ENCODE measurements at regions not wholly inside any gene's neighbourhood (a gene's known extent, or its start where the extent isn't known, plus 50 kb on each side); places are given as distances from the start of the nearest gene placed in this dataset.

DNA sequence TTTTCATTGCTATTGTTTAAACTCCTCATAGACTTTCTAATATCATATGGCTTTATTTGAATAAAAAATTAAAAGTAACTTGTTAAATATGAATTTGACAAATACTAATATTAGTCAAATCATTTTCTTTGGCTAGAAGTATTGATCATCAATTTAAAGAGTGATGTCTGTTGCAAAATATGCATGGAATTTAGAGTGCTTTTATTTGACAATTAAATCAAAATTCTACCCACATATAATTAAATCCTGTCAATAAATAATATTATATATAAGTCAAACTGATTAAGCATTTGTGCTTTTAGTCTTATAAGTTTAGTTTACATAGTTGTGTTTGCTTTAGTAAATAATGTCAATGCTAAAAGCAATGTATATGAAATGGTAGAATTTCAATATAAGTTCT, 318.6 kb upstream of the ROBO1 start:
- no peak for DNase-seq
- intact Hi-C loops (cut with DNase I), result no loop called here

DNA sequence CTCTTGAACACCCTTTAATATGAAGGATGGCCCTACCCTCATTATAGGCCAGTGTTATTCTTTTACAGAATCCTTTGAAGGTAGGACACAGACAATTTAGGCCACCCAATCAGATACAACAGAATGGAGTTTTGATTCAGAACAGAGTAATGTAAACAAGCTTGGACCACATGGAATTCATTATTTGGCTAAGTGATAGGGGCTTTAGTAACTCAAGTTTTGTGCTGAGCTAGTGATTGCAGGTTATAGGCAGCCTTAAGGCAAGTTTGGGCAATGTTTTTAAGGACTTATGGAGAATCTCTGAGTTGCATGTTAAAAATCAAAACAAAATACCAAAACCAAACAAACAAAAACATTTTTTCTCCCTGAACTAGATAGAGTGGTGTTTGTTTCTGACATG, 312.1 kb upstream of the ROBO1 start:
- intact Hi-C loops (cut with DNase I), result no loop called here

DNA sequence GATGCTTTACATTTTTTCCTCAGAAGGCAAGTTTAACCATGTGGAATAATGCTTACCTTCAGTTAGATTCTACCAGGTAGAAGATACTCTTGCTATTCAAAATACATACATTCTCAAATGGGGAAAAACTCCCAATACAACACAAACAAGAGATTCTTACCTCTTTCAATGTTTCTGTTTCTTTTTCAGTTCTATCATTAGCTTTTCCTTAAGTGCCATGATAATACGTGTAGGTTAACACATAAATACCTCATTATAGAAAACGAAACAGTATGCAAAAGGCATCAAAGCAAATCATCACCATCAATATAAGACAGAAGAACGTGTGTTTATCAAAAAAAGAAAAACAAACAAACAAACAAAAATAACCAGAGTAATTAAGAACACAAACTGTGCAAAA, 300.7 kb upstream of the ROBO1 start:
- intact Hi-C loops (cut with DNase I), result no loop called here
- no peak for DNase-seq

More for the DNA sequence above, 312.1 kb upstream of the ROBO1 start:
- no peak for DNase-seq

DNA sequence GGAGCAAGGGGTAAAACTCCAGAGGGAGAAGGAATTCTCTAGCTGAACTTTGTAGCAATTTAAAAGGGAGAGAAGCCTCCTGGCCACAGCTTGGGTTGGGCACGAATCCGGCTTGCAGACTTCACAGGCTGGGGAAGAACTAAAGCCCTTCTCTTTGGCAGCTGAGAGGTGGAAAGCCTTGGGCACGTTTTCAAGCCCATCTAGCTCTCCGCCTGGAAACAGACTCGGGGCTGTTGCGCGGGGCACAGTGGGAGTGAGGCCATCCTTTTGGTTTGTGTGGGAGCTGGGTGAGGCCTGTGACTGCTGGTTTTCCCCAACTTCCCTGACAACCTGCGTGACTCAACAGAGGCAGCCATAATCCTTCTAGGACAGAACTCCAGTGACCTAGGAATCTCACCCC, 295.7 kb upstream of the ROBO1 start:
- intact Hi-C loops (cut with DNase I), result no loop called here

DNA sequence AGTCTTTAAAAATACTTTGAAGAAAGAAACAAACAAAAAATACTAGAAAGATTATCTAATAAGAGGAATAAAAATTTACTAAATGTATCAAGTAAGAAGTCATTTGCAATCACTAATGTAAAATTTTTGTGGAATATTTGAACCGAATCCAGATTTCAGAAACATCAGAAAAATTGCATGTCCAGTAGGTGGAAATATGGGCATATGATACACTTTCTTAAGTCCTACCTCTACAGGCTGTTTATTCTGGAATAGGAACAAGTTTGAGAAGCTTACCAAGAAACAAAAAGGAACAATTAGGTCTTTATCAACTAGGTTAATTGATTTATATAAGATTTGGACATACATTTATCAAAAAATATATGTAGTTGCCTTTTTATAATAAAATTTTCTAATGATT, 292.9 kb upstream of the ROBO1 start:
- DNase-seq, result no peak
- intact Hi-C loops (cut with DNase I), result no loop called here

More for the DNA sequence above, 295.7 kb upstream of the ROBO1 start:
- DNase-seq, result no peak

DNA sequence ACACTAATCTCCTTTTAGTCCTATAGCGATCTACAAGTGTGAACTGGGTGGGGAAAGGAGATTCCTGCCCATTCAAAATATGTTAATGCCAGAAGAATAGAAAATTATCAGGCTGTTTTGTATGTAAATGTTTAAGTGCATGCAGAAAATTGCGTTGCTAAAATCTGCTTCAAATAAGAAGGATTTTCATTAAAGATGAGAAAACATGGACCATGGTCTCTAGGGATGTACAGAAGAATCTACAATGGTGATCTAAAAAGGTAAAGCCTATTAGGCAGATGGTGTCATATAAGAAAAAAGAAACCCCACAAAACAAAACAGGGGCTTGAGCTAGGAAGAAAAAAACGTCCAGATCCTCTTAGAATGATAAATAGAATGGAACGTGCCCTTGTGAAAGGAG, 287.5 kb upstream of the ROBO1 start:
- DNase-seq, result no peak
- intact Hi-C loops (cut with DNase I), result no loop called here

DNA sequence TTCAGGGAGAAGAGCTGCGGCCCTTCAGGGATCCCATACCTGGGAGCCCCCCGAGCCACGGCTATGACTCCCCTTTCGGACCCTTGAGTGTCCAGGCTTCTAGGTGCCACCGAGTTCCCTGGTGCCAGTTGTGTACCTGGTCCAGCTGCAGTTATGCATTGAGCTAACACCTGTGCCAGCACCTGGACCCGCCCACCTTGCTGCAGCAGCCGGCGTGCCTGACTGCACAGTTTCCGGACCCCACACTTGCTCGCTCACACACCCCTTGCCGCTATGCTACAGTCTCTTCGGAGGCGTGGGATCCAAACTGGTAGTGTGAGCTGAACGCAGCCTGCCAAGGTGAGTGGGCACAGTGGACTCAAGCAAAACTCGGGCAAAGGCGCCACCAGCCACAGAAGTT, 284.5 kb upstream of the ROBO1 start:
- intact Hi-C loops (cut with DNase I), result no loop called here
- no peak for DNase-seq

DNA sequence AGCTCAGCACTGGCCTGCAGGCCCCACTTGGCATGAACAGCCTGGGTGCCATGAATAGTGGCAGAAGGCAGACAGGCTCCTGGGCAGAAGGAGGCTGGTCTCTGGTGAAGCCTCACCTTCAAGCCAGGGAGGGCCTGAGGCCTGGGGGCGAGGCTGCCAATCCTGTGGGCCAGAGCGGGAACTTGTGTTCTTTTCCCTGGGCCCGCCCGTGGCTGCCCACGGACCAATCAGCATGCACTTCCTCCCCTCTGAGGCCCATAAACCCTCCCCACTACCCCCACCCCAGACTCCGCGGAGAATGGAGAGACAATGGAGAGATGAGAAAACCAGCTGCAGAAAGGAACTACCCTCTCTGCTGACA, 283.8 kb upstream of the ROBO1 start:
- intact Hi-C loops (cut with DNase I), result no loop called here
- no peak for DNase-seq

DNA sequence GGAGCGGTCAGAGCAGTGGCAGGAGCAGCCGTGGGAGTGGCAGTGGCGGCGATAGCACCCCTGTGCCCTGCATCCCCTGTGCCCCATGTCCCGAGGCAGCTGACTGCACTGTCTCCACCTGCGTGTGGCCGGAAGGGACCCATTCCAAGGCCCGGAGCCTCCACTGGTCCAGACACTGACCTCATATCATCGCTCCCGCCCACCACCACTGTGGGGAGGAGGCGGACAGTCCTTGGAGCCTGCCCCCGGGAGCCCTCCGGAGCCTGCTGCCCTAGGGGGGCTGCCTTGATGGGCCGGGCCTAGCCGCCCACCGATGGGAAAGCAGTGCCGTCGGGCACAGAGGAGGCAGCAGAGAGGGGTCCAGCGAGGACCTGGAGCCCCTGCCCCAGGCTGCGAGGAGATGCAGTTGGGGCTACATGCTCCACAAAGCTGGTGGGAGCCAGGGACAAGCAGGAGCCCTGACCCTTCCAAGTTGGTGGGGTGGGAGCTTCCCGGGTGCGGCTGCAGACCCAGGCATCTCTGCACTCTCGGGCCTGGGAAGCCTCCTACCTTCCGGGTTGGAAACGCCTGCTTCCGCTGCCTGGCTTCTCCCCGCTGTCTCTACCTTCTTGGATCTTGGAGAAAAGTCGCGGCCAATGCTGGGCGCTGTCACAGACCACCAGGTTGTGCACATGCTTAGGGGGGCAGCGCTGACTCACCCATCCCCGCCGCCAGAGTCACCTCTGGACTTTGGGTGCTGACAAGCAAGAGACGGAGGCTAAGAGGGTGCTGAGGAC, 283.2 kb upstream of the ROBO1 start:
- DNase-seq, result no peak
- intact Hi-C loops (cut with DNase I), result no loop called here

DNA sequence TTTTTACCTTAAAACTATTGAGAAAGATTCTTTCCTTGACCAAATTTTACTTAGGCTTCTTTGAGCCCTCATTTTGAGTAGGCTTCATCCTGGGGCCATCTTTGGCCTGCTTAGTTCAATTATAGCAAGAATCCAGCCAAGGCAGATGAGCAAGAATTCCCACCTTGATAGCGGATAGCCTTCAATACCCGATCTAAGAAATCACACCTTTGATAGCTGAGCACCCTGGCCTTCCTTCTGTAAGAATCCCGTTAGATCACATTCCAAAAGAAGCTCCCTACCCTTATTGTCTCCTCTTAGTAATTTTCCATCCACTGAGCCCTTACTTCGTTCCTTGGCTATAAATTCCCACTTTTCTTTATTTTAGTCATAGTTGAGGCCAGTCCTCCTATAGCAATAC, 275.4 kb upstream of the ROBO1 start:
- DNase-seq, result no peak
- intact Hi-C loops (cut with DNase I), result no loop called here

DNA sequence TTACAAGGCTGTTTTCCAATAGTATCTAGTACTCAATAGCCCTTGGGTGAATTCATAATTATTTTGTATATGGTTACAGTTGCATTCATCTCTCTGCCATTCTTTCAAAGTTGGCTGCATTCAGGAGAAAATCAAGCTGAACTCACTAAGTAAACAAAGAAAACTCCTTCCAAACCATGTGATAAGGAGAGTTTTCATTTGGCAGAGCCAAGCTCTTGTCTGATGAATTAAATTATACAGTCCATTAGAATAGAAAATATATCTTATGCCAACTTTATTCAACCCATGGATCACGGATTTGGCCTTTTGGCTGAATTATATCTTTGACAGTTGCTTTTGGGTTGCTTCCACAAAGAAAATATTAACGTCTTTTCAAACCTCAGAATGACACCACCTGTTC, 272.3 kb upstream of the ROBO1 start:
- DNase-seq, result no peak
- intact Hi-C loops (cut with DNase I), result no loop called here

DNA sequence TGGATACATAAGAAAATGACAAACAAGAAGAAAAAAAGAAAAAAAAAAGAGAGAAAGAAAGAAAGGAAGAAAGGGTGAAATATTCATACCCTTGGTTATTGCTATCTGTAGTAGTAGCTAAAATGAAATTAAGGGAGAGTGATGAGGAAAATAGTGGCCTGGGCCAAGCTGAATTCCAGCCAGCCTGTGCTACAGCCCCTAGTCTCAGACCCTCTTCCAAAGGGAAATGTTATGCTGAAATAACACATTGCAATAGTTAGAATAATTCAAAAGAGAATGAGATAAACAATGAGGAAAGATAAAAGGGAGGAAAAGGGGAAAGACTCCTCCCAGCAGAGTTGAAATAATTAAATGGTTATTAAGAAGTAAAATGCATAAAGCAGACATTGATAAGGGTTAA, 268.4 kb upstream of the ROBO1 start:
- intact Hi-C loops (cut with DNase I), result no loop called here
- DNase-seq, result no peak

DNA sequence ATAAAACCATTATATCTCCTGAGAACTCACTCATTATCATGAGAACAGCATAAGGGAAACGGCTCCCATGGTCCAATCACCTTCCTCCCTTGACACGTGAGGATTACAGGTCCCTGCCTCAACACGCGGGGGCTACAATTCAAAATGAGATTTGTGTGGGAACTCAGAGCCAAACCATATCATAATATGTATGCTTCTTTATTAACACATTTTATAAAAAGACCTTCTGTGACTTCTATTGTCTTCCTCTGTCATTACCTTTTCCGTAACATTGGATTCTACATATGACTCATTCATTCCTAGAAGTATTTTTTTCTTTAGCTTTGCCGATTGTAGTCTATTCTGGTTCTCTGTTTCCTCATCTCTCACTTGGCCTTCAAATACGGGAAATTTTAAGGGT, 267.2 kb upstream of the ROBO1 start:
- no peak for DNase-seq
- intact Hi-C loops (cut with DNase I), result no loop called here

DNA sequence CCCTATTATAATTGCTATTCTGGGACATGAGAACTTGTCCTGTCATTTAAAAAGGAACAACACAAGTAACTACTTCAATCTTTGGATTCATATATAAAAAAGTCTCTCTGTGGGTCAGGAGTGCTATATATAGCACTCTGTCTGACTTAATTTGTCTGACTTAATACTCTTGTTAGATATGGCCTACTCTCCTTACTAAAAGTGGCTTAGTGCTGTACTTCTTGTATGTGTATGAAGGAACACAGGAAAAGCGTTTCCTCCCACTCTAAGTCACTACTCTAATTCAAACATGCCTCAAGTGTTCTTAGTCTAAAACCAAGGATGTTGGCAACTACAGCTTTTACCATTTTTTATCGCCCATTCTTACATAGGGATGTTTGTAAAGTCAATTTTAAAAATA, 255.2 kb upstream of the ROBO1 start:
- DNase-seq, result no peak
- intact Hi-C loops (cut with DNase I), result no loop called here

DNA sequence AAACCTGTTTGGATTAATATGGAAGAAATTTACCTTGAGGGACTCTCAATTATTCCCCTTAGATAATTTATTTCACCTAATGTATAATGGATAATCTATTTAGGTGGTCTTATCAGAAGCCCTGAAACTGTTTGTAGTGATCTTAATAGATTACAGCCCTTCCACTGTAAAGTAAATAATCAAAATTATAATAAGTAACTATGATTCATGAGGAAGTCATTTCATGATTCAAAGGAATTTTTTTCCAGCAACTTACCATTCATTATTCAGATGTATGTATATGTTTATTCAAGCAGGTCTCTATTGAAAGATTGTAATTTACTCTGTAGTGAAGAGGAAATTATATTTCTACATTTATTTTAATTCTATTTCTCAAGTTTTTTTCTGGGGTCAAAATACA, 250.6 kb upstream of the ROBO1 start:
- no peak for DNase-seq
- intact Hi-C loops (cut with DNase I), result no loop called here

DNA sequence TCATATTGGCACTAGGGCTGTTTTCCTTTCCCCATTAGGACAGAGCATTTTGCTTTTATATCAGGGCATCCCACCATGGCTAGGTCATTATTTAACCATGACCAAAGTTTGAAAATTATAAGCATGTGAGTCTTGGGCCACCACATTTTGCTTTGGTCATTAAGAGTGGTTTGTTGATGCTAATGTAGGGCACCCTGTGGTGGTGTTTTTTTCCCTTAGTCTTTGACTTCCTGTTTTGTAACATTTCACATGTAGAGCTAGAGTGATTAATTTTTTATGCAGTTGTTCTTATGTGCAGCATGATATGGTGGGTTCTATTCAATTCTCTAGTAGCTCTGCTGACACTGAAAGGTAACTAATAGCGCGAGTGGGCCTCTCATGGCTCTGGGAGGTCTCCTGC, 249.6 kb upstream of the ROBO1 start:
- no peak for DNase-seq
- intact Hi-C loops (cut with DNase I), result no loop called here

DNA sequence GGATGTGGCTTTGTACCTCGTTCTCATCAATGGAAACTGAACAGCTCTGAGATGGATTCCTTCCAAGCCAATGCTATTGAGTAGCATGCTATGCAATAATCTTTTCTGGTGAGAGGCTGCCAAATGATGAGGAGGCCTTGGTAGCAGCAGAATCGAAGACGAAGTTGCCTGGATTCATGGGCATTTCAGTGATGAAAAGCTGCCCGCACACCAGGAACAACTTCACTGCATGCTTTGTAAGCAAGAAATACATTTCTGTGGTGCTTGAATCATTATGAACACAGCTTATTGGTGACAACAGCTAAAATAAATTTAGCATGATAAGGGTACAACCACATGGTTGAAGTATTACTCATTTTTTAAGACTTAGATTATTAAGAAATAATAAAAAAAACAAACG, 246.8 kb upstream of the ROBO1 start:
- DNase-seq, result no peak
- intact Hi-C loops (cut with DNase I), result no loop called here

DNA sequence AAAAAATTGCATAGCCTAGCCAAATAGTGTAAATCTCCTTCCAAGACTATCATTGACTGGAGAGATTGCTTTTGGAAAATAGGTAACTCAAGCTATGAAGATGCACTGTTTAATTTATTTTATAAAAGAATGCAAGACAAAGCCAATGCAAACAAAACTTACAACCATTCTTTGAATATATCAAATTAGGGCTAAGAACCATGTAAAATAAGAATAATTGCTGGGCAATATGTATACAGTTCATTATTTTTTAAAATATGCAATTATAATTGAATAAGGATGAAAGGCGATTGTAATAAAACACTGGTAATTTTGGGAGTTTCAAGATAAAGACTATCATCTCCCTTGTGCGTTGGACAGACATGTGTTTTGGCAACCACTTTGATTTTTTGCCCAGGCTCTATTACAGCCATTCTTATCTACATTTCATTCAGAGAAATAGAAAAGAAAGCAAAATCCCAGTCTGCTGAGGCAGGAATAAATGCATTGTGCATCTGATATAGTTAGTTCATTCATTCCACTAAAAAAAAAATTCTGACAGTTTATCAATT, 242.3 kb upstream of the ROBO1 start:
- intact Hi-C loops (cut with DNase I), result no loop called here
- no peak for DNase-seq

DNA sequence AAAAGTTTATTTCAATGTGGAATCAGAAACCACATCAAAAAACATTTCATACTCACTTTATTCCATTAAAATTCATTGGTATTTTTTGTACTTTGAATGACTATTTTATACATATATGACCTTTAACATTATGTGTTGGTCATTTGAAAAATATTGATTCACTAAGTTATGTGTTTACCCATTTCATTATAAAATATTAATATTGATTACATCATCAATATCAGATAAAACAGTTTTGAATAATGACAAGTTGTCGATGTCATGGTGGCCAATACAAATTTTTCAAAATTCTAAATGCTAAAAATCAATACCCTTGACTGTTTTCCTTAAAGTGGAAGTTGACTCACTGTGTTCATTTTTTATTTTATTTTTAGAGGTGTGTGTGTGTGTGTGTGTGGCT, 239.7 kb upstream of the ROBO1 start:
- intact Hi-C loops (cut with DNase I), result no loop called here
- DNase-seq, result no peak

DNA sequence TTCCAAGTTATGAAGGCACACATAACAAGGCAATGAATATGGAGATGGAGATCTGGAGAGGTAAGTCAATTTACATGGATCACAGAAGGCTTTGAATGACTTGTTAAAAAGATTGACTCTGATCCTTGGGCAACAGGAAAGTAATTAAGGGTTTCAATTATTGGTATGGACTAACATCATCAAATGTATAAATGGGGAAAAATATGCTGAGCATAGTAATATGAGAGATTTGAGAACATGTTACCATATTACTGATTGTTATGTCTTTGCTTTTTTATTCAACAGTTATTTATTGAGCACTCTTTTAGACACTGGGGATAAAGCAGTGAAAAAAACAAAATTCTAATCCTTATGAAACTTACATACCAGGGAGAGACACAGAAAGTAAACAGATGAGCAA, 238.5 kb upstream of the ROBO1 start:
- no peak for DNase-seq
- intact Hi-C loops (cut with DNase I), result no loop called here

DNA sequence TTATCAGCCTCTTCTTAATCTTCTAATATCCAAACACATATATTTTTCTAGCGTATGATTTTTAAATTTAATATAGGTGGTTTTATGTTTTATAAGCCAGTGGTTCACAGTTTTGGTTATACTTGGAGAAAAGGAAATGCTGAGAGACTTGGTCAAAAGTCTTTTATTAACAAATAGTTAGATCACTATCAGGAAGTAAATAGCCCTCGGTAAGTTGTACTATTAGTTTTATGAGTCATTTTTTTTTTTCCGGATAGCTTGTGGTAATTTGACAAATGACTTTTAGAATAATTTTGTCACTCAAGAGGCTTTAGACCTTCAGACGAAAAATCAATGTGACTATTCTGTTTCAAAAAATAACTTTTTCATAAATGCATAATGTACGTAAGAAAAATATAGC, 232.2 kb upstream of the ROBO1 start:
- intact Hi-C loops (cut with DNase I), result no loop called here
- no peak for DNase-seq

DNA sequence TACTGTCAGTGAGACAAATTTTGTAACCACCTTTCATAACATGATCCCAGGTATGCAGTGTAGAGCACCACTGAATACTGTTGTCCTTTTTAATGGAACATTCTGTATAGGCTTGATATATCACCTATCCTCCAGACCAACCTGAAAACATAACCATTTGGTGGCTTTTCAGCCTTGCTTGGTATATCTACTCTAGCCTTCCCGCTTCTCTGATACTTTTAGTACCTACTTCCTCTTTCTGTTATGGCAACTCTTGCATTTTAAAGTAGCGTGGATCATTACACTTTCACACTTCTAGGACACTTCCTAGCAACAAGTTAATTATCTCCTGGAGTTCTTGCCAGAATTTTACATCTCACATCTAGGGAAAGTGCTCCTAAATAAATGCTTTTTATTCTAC, 226.6 kb upstream of the ROBO1 start:
- intact Hi-C loops (cut with DNase I), result no loop called here
- no peak for DNase-seq
